Fibroblast of peridontal ligament (primary cell): ENCODE measurements at regions not wholly inside any gene's neighbourhood (a gene's known extent, or its start where the extent isn't known, plus 50 kb on each side); places are given as distances from the start of the nearest gene placed in this dataset.
"Not testable (repeated sequence)": the region's sequence is repeated elsewhere in the genome, so short reads cannot be mapped to it uniquely, and the experiment has no call there.

Experiments
- DNase-seq: peaks from one replicate; pipeline ENCODE4 v3.0.0-alpha.2; 2010; ENCODE audit errors: extremely low read depth

- no peak for DNase-seq
Observed at GRCh38 chr10:43939389-43939938, 290.8 kb upstream of the ZNF32 start.

- DNase-seq: no peak
Observed at GRCh38 chr10:43938810-43939209, 290.1 kb upstream of the ZNF32 start.

- peak; percentile 74 for DNase-seq
Observed at GRCh38 chr10:43931308-43931930, 282.7 kb upstream of the ZNF32 start.

- DNase-seq: no peak
Observed at GRCh38 chr10:43930777-43931176, 282.1 kb upstream of the ZNF32 start.

GRCh38 chr10:43930243-43930642, 281.6 kb upstream of the ZNF32 start:
- DNase-seq: no peak

- no peak for DNase-seq
Observed at GRCh38 chr10:43929122-43929521, 280.4 kb upstream of the ZNF32 start.

- no peak for DNase-seq
Observed at GRCh38 chr10:43928425-43928968, 279.8 kb upstream of the ZNF32 start.

GRCh38 chr10:43926875-43927406, 278.3 kb upstream of the ZNF32 start:
- no peak for DNase-seq

GRCh38 chr10:43926371-43926770, 277.7 kb upstream of the ZNF32 start:
- no peak for DNase-seq

- DNase-seq: no peak
Observed at GRCh38 chr10:43925793-43926192, 277.1 kb upstream of the ZNF32 start.

- no peak for DNase-seq
Observed at GRCh38 chr10:43923328-43923727, 274.6 kb upstream of the ZNF32 start.

- no peak for DNase-seq
Observed at GRCh38 chr10:43922335-43923280, 273.9 kb upstream of the ZNF32 start.

- DNase-seq: no peak
Observed at GRCh38 chr10:43921881-43922280, 273.2 kb upstream of the ZNF32 start.

GRCh38 chr10:43921478-43921877, 272.8 kb upstream of the ZNF32 start:
- no peak for DNase-seq

GRCh38 chr10:43920236-43920758, 271.6 kb upstream of the ZNF32 start:
- not testable (repeated sequence) for DNase-seq

- no peak for DNase-seq
Observed at GRCh38 chr10:43913676-43914235, 265.1 kb upstream of the ZNF32 start.

- no peak for DNase-seq
Observed at GRCh38 chr10:43912469-43912868, 263.8 kb upstream of the ZNF32 start.

- no peak for DNase-seq
Observed at GRCh38 chr10:43906490-43906889, 257.8 kb upstream of the ZNF32 start.

GRCh38 chr10:43905512-43906236, 257.0 kb upstream of the ZNF32 start:
- peak; percentile 77 for DNase-seq

- DNase-seq: no peak
Observed at GRCh38 chr10:43904844-43905243, 256.2 kb upstream of the ZNF32 start.

GRCh38 chr10:43904301-43904700, 255.6 kb upstream of the ZNF32 start:
- DNase-seq: no peak
